CD4-positive, alpha-beta T cell treated with Interleukin-4 for 4 hours (primary cell): ENCODE measurements at regions not wholly inside any gene's neighbourhood (a gene's known extent, or its start where the extent isn't known, plus 50 kb on each side); places are given as distances from the start of the nearest gene placed in this dataset.
"Not testable (repeated sequence)": the region's sequence is repeated elsewhere in the genome, so short reads cannot be mapped to it uniquely, and the experiment has no call there.

Experiments
- DNase-seq: peaks from one replicate; pipeline ENCODE4 v3.0.0-alpha.2; 2020

GRCh38 chr20:47443060-47443459 is 58.6 kb upstream of the NCOA3 start:
- DNase-seq, result not testable (repeated sequence)

GRCh38 chr20:47444584-47444983 is 57.1 kb upstream of the NCOA3 start:
- DNase-seq, result no peak

DNA sequence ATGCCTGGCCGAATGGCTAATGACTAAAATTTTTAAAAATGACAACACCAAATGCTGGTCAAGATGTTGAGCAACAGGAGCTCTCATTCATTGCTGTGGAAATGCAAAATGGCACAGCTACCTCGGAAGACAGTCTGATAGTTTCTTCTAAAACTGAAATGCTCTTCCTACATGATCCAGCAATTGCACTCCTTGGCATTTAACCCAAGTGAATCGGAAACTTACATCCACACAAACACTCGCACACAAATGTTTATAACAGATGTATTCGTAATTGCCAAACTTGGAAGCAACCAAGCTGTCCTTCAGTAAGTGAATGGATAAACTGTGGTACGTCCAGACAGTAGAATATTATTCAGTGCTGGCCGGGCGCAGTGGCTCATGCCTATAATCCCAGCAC is 56.4 kb upstream of the NCOA3 start:
- DNase-seq, result no peak

GRCh38 chr20:47447350-47448296 is 54.1 kb upstream of the NCOA3 start:
- not testable (repeated sequence) for DNase-seq

GRCh38 chr20:47448429-47448828 is 53.3 kb upstream of the NCOA3 start:
- DNase-seq, result no peak

- no peak for DNase-seq
These were observed 50.1 kb upstream of the NCOA3 start for GRCh38 chr20:47451602-47451904.
